Kidney (tissue), 13 donors: ENCODE measurements at regions not wholly inside any gene's neighbourhood (a gene's known extent, or its start where the extent isn't known, plus 50 kb on each side); places are given as distances from the start of the nearest gene placed in this dataset.

ENCODE experiments used
- DNase-seq, 5 donors: peaks; one replicate each; pipeline ENCODE4 v3.0.0-alpha.2; 2013 to 2020
- FAIRE-seq: peaks from 2 replicates; lab custom pipeline; 2012; peaks lifted over from hg19 to GRCh38; lab: Jason Lieb, UNC
- H3K27ac ChIP-seq, 2 donors: one replicate each; pipeline ENCODE4 v1.7.0; 2013; ENCODE audit warnings: low read depth in 2 of 2, low read length in 2 of 2, inconsistent platforms in 1 of 2
- H3K27me3 ChIP-seq: one replicate; pipeline ENCODE4 v1.7.1; 2013; ENCODE audit warnings: low read length, inconsistent platforms; ENCODE audit not compliant: control insufficient read depth, insufficient read depth
- H3K36me3 ChIP-seq, 3 donors: one replicate each; pipeline versions ENCODE4 v1.7.0 to v1.7.1; 2013; ENCODE audit warnings: low read length in 3 of 3, control low read depth in 1 of 3, inconsistent platforms in 1 of 3; ENCODE audit not compliant: insufficient read depth in 3 of 3, control insufficient read depth in 2 of 3
- H3K4me1 ChIP-seq, 3 donors: one replicate each; pipeline versions ENCODE4 v1.7.0 to v1.7.1; 2013; ENCODE audit warnings: low read length in 3 of 3, inconsistent platforms in 1 of 3, low read depth in 1 of 3; ENCODE audit not compliant: control insufficient read depth in 2 of 3, insufficient read depth in 2 of 3
- H3K4me3 ChIP-seq, 3 donors: one replicate each; pipeline versions ENCODE4 v1.7.0 to v1.8.1; 2013; ENCODE audit warnings: low read length in 3 of 3, control low read depth in 1 of 3, inconsistent platforms in 1 of 3
- H3K9ac ChIP-seq, 3 donors: one replicate each; pipeline versions ENCODE4 v1.7.0 to v1.7.1; 2013; ENCODE audit warnings: low read length in 3 of 3, control low read depth in 1 of 3, inconsistent platforms in 1 of 3
- H3K9me3 ChIP-seq, 3 donors: one replicate each; pipeline versions ENCODE4 v1.7.0 to v1.7.1; 2013; ENCODE audit warnings: low read length in 3 of 3, control low read depth in 1 of 3, inconsistent platforms in 1 of 3; ENCODE audit not compliant: control insufficient read depth in 2 of 3, insufficient read depth in 1 of 3
- intact Hi-C: fragments of 100-400 bp; cut with DNase I; formaldehyde crosslinking; loops from one replicate; pipeline ENCODE4 v1.11.1; 2022
- TF ChIP-seq, protein P1 (sequence below): IDR thresholded peaks from 3 replicates; pipeline ENCODE4 v1.5.1; 2012; ENCODE audit warnings: mild to moderate bottlenecking, moderate library complexity, borderline replicate concordance; ENCODE audit not compliant: insufficient read depth; ENCODE audit errors: extremely low read depth
- donor health status: control.
- donor health status: control.
- donor health status: control.
- donor health status: control.
- donor health status: control.
- donor health status: DM: yes; HTN: yes; CAD: no.
- donor health status: Normal renal cell carcinoma (clear cell type).

GRCh38 chr7:142362349-142362748 is 104.5 kb upstream of the PRSS58 start:
- no peak overlapping the region for H3K9ac ChIP-seq
- H3K36me3 ChIP-seq, result no peaks in the 10 kb centered on the region
- intact Hi-C loops, result no loop called here
- FAIRE-seq (no peak), DNase-seq (no peak)
- TF ChIP-seq, protein P1, sequence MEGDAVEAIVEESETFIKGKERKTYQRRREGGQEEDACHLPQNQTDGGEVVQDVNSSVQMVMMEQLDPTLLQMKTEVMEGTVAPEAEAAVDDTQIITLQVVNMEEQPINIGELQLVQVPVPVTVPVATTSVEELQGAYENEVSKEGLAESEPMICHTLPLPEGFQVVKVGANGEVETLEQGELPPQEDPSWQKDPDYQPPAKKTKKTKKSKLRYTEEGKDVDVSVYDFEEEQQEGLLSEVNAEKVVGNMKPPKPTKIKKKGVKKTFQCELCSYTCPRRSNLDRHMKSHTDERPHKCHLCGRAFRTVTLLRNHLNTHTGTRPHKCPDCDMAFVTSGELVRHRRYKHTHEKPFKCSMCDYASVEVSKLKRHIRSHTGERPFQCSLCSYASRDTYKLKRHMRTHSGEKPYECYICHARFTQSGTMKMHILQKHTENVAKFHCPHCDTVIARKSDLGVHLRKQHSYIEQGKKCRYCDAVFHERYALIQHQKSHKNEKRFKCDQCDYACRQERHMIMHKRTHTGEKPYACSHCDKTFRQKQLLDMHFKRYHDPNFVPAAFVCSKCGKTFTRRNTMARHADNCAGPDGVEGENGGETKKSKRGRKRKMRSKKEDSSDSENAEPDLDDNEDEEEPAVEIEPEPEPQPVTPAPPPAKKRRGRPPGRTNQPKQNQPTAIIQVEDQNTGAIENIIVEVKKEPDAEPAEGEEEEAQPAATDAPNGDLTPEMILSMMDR, result no peak
- no peaks in the 10 kb centered on the region for H3K27me3 ChIP-seq
- no peaks in the 10 kb centered on the region for H3K9me3 ChIP-seq
- H3K4me3 ChIP-seq, result no peak overlapping the region
- H3K27ac ChIP-seq, result no peak overlapping the region
- H3K4me1 ChIP-seq, result no peaks in the 10 kb centered on the region

DNA sequence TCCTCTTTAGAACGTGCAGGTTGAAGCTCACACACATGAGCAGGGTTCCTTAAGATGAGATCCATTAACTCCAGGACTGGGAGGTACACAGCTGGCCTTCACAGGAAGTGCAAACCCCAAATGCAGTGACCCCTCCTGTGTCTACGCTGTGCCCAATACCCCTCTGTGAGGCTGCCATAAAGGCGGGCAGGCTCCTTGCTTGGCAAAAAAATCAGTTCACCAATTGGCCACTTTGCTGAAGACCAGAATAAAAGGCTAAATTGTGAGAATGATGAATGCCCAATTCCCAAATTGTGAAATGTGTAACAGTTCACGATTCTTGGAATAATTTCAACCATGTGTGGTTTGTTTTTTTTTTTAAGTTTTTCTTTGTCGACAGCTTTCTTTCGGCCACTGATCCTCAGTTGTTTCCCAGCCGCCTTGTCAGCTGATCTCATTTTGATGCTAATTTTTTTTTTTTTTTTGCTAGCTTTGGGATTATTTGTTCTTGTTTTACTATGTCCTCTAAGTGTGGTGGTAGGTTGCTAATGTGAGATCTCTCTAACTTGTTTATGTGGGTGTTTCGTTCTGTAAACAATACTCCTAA is 101.9 kb upstream of the PRSS58 start:
- Histone ChIP-seq H3K4me3 (no peak overlapping the region), H3K27me3 (no peaks in the 10 kb centered on the region), H3K9ac (no peak overlapping the region), H3K9me3 (no peaks in the 10 kb centered on the region), H3K27ac (no peak overlapping the region), H3K36me3 (no peaks in the 10 kb centered on the region), H3K4me1 (no peaks in the 10 kb centered on the region)
- intact Hi-C loops, result no loop called here
- DNase-seq (no peak), FAIRE-seq (no peak)
- TF ChIP-seq, protein P1, result no peak

DNA sequence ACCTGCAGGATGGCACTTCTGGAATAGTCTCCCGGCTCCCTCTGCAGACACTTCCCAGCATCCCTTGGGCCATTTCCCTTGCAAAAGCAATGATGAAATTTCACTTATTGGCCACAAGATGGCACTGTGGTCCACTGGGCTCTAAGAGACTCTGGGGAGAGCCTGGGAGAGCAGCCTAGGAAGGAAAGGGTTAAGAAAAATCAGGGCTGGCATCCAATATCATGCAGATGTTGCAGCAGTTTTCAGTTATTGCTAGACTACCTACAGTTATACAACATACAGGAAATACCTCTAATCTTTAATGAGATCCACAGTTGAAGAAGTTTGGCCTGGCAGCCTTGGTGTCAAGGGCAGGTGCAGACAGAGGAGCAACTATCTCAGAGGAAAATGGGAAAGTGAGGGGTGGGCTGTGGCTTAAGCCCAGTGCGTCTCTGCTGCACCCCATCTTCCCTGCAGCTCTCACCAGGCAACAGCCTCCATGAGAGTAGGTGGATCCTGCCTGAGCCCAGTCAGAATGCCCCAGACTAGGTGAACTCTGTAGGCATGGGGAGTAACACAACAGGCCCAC is 100.2 kb upstream of the PRSS58 start:
- Histone ChIP-seq H3K9ac (no peak overlapping the region), H3K27me3 (no peaks in the 10 kb centered on the region), H3K4me1 (no peaks in the 10 kb centered on the region), H3K36me3 (no peaks in the 10 kb centered on the region), H3K27ac (no peak overlapping the region), H3K4me3 (no peak overlapping the region), H3K9me3 (no peaks in the 10 kb centered on the region)
- DNase-seq, result peak in 4 of 5 donors; percentile 45 to 78 (median 65)
- no peak for FAIRE-seq
- intact Hi-C loops, result no loop called here
- TF ChIP-seq, protein P1, result peak; percentile 65
